Nephron (organoid): ENCODE measurements at regions not wholly inside any gene's neighbourhood (a gene's known extent, or its start where the extent isn't known, plus 50 kb on each side); places are given as distances from the start of the nearest gene placed in this dataset.

ENCODE experiments used
- H3K27ac Mint-ChIP-seq, 3 experiments: 2 replicates each; pipeline ENCODE4 v1.8.0; 2020; ENCODE audit warnings: mixed read lengths in 3 of 3, mild to moderate bottlenecking in 2 of 3, moderate library complexity in 1 of 3
- H3K27me3 Mint-ChIP-seq: 2 replicates; pipeline ENCODE4 v1.8.0; 2021; ENCODE audit warnings: low read depth, mild to moderate bottlenecking, moderate library complexity, mixed read lengths
- H3K36me3 Mint-ChIP-seq: 2 replicates; pipeline ENCODE4 v1.8.0; 2020; ENCODE audit warnings: low read depth, mixed read lengths
- H3K4me1 Mint-ChIP-seq: 2 replicates; pipeline ENCODE4 v1.8.0; 2020; ENCODE audit warnings: mixed read lengths
- H3K4me3 Mint-ChIP-seq, 3 experiments: 2 replicates each; pipeline ENCODE4 v1.8.0; 2020; ENCODE audit warnings: mild to moderate bottlenecking in 3 of 3, mixed read lengths in 3 of 3, moderate library complexity in 2 of 3
- H3K9me3 Mint-ChIP-seq: 2 replicates; pipeline ENCODE4 v1.8.0; 2020; ENCODE audit warnings: mixed read lengths
- TF ChIP-seq, protein P1 (sequence below), 3 experiments: fragments of 200-600 bp; sonication (generic); IDR thresholded peaks; one replicate each; pipeline ENCODE4 v1.5.0; 2021; ENCODE audit warnings: antibody characterized with exemption in 3 of 3; ENCODE audit not compliant: unreplicated experiment in 3 of 3

DNA sequence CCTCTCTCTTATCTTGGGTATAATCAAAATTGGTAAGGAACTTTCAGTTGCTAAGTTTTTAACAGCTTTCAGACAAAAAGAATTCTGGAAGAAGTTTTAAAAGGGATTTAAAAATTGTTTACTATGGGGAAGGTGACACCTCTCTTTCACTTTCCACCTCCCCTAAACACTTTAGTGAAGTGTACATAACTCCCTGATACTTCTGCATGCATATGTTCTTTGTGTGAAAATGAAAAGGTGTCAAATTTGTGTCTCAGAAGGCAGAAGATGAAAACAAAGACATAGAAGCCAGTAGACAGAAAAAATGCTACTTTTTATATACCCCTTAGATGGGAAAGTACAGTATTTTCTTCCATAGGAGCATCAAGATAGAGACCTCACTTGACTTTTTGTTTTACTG lies 117.8 kb downstream of the TMEM26 start:
- peaks cover 15% of the 10 kb centered on the region for H3K9me3 Mint-ChIP-seq
- H3K4me3 Mint-ChIP-seq, result no peak overlapping the region
- H3K27ac Mint-ChIP-seq, result no peak overlapping the region
- H3K27me3 Mint-ChIP-seq, result no peaks in the 10 kb centered on the region
- no peaks in the 10 kb centered on the region for H3K36me3 Mint-ChIP-seq
- TF ChIP-seq, protein P1, sequence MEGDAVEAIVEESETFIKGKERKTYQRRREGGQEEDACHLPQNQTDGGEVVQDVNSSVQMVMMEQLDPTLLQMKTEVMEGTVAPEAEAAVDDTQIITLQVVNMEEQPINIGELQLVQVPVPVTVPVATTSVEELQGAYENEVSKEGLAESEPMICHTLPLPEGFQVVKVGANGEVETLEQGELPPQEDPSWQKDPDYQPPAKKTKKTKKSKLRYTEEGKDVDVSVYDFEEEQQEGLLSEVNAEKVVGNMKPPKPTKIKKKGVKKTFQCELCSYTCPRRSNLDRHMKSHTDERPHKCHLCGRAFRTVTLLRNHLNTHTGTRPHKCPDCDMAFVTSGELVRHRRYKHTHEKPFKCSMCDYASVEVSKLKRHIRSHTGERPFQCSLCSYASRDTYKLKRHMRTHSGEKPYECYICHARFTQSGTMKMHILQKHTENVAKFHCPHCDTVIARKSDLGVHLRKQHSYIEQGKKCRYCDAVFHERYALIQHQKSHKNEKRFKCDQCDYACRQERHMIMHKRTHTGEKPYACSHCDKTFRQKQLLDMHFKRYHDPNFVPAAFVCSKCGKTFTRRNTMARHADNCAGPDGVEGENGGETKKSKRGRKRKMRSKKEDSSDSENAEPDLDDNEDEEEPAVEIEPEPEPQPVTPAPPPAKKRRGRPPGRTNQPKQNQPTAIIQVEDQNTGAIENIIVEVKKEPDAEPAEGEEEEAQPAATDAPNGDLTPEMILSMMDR (IDR thresholded peaks at IDR 0.05; ENCODE audit: unreplicated experiment in 3 of 3), result no peak
- H3K4me1 Mint-ChIP-seq, result peaks cover 24% of the 10 kb centered on the region

DNA sequence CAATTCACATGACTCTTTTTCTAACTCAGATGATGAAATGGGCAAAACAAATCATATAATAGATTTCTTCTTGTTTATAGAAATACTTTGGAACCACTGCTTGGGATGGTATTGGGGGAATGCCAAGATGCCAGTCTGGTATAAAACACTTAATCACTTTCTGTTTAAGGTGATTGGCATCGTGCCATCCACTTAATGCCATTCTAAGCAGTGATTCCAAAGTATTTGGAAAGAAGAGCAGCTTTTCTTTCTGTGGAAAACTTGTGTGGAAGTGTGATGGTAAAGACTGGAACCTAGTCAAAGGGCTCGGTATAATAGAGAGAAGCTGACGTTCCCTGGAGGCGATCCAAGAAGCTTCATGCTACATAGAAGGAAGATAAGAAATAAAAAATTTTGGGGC lies 120.6 kb downstream of the TMEM26 start:
- no peak overlapping the region for H3K4me3 Mint-ChIP-seq
- TF ChIP-seq, protein P1 (IDR thresholded peaks at IDR 0.05; ENCODE audit: unreplicated experiment in 3 of 3), result no peak
- H3K27me3 Mint-ChIP-seq, result no peaks in the 10 kb centered on the region
- H3K9me3 Mint-ChIP-seq, result peaks cover 31% of the 10 kb centered on the region
- H3K4me1 Mint-ChIP-seq, result peaks cover 9% of the 10 kb centered on the region
- H3K36me3 Mint-ChIP-seq, result no peaks in the 10 kb centered on the region
- H3K27ac Mint-ChIP-seq, result no peak overlapping the region

DNA sequence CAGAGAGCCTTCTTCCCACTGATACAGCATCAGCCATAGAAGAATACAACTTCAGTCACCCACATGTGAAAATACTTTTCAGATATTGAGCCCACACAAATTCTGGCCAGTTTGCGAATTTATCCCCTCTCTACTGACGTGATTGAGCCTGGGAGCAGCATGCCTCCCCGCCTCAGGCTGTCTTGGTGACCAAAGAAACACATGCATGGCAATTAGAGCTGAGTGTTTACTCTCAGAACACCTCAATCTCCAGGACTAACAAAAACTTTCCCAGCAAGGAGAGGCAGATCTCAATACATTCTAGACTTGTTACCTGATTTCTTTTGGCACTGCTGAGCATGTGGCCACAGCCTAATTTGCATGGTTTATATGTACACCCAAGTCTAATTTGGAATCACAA lies 122.5 kb downstream of the TMEM26 start:
- Mint-ChIP-seq H3K9me3 (peaks cover 28% of the 10 kb centered on the region), H3K4me1 (peaks cover 5% of the 10 kb centered on the region), H3K36me3 (no peaks in the 10 kb centered on the region), H3K4me3 (no peak overlapping the region), H3K27ac (no peak overlapping the region), H3K27me3 (no peaks in the 10 kb centered on the region)
- TF ChIP-seq, protein P1 (IDR thresholded peaks at IDR 0.05; ENCODE audit: unreplicated experiment in 3 of 3), result no peak

DNA sequence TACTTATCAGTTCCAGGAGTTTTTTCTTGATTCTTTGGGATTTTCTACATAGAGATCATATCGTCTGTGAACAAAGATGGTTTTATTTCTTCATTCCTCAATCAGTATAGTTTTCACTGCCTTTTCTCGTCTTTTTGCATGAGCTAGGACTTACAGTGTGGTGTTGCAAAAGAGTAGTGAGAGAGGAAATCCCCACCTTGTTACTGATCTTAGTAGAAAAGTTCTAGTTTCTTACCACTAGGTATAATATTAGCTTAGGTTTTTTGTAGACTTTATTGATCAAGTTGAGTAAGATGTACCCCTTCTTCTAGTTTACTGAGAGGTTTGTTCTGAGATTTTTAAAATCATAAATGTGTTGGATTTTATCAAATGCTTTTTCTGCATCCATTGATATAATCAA lies 123.3 kb downstream of the TMEM26 start:
- no peak overlapping the region for H3K4me3 Mint-ChIP-seq
- H3K27ac Mint-ChIP-seq, result no peak overlapping the region
- peaks cover 25% of the 10 kb centered on the region for H3K9me3 Mint-ChIP-seq
- TF ChIP-seq, protein P1 (IDR thresholded peaks at IDR 0.05; ENCODE audit: unreplicated experiment in 3 of 3), result no peak
- H3K36me3 Mint-ChIP-seq, result no peaks in the 10 kb centered on the region
- H3K27me3 Mint-ChIP-seq, result no peaks in the 10 kb centered on the region
- peaks cover 11% of the 10 kb centered on the region for H3K4me1 Mint-ChIP-seq

DNA sequence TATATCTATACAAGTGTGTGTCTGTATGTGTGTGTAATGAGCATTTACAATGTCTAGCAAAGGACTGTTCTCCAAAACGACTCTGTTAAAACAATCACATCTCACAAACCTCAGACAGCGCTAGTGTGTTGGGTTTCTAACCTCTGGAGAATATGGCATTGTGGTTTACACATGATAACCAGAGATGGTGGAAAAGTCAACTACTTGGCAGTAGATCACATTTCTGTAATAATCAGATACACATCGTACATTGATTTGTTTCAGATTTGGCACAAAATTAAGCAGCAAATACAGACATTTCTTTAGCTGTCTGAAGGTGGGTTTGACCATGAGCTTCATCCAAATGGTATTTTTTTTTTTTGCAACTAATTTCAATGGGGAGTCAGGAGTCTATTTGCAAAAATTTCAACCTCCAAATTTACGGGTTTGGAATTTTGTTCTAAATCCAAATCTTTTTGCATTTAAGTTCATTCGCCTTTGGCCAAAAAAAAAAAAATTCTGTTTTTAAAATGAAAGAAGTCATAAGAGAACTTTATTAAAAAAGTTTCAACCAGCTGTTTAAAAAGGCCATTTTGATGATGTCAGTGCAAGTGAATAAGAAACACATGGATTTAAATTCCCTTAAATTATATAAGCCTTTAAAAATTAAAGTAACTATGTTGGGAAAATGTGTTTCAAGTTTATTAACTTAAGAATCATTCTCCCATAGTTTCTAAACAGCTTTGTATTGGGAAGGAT lies 127.8 kb downstream of the TMEM26 start:
- Mint-ChIP-seq H3K27me3 (no peaks in the 10 kb centered on the region), H3K4me3 (no peak overlapping the region)

More for the DNA sequence above, 127.8 kb downstream of the TMEM26 start:
- TF ChIP-seq, protein P1 (IDR thresholded peaks at IDR 0.05; ENCODE audit: unreplicated experiment in 3 of 3), result no peak
- Mint-ChIP-seq H3K36me3 (no peaks in the 10 kb centered on the region), H3K9me3 (peaks cover 16% of the 10 kb centered on the region), H3K4me1 (peaks cover 30% of the 10 kb centered on the region), H3K27ac (peak overlapping the region in 1 of 3 experiments; percentile 43)
